ENCODE measurements at regions not wholly inside any gene's neighbourhood (a gene's known extent, or its start where the extent isn't known, plus 50 kb on each side); places are given as distances from the start of the nearest gene placed in this dataset.
"Not testable (repeated sequence)": the region's sequence is repeated elsewhere in the genome, so short reads cannot be mapped to it uniquely, and the experiment has no call there.

DNA sequence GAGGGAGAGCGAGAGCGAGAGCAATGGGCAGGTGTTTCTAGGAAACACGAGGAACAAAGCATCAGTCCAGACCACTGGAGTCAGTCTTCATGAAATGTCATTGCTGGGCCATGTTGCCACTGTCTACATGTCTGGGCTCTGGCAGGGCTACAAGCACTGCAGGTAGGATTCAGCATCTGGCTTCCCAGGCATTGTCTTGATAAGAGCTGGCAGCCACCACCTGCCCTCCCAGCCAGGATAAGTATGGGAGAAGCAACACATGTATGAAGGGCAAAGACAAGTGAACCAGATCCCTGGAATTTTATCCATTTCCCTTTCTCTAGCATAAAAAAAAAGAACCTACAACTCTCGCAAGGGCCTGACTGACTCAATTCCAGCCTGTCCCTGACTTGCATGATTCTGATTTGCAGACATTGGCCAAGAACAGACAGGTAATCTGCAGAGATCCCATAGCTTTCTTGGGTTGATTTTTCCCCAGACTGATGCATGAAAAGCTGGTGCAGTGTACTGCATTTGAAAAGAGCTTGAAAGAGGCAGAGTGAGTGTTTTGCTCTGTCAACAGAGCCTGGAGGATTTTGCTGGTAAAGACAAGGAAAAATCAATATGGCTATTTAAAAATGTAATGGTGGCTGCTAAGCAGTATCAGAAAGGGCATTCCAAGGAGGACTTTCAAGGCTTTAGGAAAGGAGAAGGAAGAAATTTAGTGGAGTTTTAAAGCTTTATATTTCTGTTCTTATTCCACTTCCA is 157.2 kb upstream of the MYRIP start:
- ATAC-seq = no peak
- no peak overlapping the region for H3K4me3 ChIP-seq
- H3K27me3 ChIP-seq = no peaks in the 10 kb centered on the region
- H3K36me3 ChIP-seq = no peaks in the 10 kb centered on the region
- DNase-seq = no peak
- intact Hi-C loops (cut with DNase I) = no loop called here
- H3K27ac ChIP-seq = no peak overlapping the region
- no peaks in the 10 kb centered on the region for H3K4me1 ChIP-seq
- TF ChIP-seq, protein P1, sequence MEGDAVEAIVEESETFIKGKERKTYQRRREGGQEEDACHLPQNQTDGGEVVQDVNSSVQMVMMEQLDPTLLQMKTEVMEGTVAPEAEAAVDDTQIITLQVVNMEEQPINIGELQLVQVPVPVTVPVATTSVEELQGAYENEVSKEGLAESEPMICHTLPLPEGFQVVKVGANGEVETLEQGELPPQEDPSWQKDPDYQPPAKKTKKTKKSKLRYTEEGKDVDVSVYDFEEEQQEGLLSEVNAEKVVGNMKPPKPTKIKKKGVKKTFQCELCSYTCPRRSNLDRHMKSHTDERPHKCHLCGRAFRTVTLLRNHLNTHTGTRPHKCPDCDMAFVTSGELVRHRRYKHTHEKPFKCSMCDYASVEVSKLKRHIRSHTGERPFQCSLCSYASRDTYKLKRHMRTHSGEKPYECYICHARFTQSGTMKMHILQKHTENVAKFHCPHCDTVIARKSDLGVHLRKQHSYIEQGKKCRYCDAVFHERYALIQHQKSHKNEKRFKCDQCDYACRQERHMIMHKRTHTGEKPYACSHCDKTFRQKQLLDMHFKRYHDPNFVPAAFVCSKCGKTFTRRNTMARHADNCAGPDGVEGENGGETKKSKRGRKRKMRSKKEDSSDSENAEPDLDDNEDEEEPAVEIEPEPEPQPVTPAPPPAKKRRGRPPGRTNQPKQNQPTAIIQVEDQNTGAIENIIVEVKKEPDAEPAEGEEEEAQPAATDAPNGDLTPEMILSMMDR (IDR thresholded peaks at IDR 0.05) = no peak
- H3K9me3 ChIP-seq = no peaks in the 10 kb centered on the region

DNA sequence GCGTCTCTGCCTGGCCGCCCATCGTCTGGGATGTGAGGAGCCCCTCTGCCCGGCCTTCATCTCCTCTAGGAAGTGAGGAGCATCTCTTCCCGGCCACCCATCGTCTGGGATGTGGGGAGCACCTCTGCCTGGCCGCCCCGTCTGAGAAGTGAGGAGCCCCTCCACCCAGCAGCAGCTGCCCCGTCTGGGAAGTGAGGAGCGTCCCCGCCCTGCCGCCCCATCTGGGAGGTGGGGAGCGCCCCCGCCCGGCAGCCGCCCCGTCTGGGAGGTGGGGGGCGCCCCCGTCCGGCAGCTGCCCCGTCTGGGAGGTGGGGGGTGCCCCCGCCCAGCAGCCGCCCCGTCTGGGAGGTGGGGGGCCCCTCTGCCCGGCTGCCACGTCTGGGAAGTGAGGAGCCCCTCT is 153.7 kb upstream of the MYRIP start:
- H3K27ac ChIP-seq; H3K9me3 ChIP-seq; DNase-seq; H3K36me3 ChIP-seq; intact Hi-C loops (cut with DNase I); ATAC-seq; H3K27me3 ChIP-seq; H3K4me1 ChIP-seq; H3K4me3 ChIP-seq: not testable (repeated sequence)

DNA sequence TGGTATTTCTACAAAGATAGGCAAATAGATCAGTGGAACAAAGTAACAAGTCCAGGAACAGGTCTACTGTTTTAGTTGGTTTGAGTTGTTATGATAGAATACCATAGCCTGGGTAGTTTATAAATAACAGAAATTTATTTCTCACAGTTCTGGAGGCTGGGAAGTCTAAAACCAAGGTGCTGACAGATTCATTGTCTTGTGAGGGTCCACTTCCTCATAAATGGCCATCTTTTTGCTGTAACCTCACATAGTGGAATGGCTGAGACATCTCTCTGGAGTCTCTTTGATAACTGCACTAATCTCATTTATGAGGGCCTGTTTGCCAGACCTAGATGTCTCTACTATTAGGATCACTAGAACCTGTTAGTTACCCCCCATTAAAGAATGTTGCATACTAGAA is 152.3 kb upstream of the MYRIP start:
- H3K36me3 ChIP-seq = no peaks in the 10 kb centered on the region
- DNase-seq (no peak), ATAC-seq (no peak)
- intact Hi-C loops (cut with DNase I) = no loop called here
- H3K27ac ChIP-seq = no peak overlapping the region
- H3K4me3 ChIP-seq = no peak overlapping the region
- TF ChIP-seq, protein P1 (IDR thresholded peaks at IDR 0.05) = no peak
- H3K9me3 ChIP-seq = no peaks in the 10 kb centered on the region
- H3K27me3 ChIP-seq = no peaks in the 10 kb centered on the region
- H3K4me1 ChIP-seq = no peaks in the 10 kb centered on the region

DNA sequence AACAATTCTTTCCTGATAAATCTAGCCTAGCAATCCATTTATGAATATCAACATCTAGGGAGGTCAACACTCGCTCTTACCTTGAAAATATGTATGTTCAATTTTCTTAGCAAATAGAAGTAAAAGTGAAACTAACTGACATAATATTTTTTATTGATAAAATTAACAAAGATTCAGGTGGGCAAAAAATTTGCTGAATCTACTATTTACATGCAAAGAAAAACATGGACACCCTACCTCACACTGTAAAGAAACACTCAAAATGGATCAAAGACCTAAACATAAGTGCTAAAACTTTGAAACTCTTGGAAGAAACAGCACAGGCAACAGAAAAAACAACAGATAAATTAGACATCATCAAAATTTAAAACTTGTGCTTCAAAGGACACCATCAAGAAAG is 151.6 kb upstream of the MYRIP start:
- no peak overlapping the region for H3K4me3 ChIP-seq
- intact Hi-C loops (cut with DNase I) = no loop called here
- H3K4me1 ChIP-seq = no peaks in the 10 kb centered on the region
- no peaks in the 10 kb centered on the region for H3K27me3 ChIP-seq
- H3K9me3 ChIP-seq = no peaks in the 10 kb centered on the region
- DNase-seq = no peak
- TF ChIP-seq, protein P1 (IDR thresholded peaks at IDR 0.05) = no peak
- H3K27ac ChIP-seq = no peak overlapping the region
- ATAC-seq = no peak
- H3K36me3 ChIP-seq = no peaks in the 10 kb centered on the region

DNA sequence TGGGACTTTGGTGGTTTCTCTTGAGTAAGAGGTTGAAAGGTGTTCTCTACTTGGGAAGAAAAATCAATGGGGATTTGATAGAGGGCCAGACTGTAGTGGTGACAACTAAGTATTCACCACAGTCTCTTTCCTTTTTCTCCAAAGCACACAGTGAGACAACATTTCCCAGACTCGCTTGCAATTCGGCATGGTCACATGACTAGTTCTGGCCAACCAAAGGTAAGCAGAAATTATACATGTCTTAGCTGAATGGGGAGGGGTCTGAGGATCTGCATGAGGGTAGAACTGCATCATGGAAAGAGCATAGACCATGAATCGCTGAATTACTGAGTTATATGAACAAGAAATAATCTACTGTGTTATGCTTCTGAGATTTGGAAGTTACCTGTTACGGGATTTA is 144.5 kb upstream of the MYRIP start:
- Histone ChIP-seq H3K27ac (no peak overlapping the region), H3K9me3 (no peaks in the 10 kb centered on the region), H3K4me1 (no peaks in the 10 kb centered on the region), H3K4me3 (no peak overlapping the region), H3K27me3 (no peaks in the 10 kb centered on the region), H3K36me3 (no peaks in the 10 kb centered on the region)
- DNase-seq (no peak), ATAC-seq (no peak)
- TF ChIP-seq, protein P1 (IDR thresholded peaks at IDR 0.05) = no peak
- intact Hi-C loops (cut with DNase I) = no loop called here

DNA sequence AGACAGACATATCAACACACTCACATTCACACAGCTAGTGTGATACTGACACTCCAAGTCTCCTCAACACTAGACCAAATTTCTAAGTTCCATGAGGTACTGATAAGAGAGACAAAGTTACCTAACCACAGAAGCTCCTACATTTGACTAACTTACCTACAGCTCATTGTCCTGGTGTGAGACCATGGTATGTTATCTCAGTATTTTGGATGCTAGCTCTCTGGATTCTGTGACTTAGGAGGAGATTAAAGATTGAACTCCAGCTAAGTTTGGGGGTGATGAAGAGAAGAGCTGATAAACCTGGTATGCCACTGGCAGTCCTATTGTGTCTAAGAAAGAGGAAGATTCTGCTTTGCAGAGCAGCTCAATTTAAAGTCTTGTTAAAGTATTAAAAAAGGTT is 144.0 kb upstream of the MYRIP start:
- ATAC-seq (no peak), DNase-seq (no peak)
- no peaks in the 10 kb centered on the region for H3K36me3 ChIP-seq
- H3K4me3 ChIP-seq = no peak overlapping the region
- H3K9me3 ChIP-seq = no peaks in the 10 kb centered on the region
- no peak overlapping the region for H3K27ac ChIP-seq
- H3K4me1 ChIP-seq = no peaks in the 10 kb centered on the region
- no peaks in the 10 kb centered on the region for H3K27me3 ChIP-seq
- TF ChIP-seq, protein P1 (IDR thresholded peaks at IDR 0.05) = no peak
- intact Hi-C loops (cut with DNase I) = no loop called here
